HG03342 (cell line): ENCODE measurements at regions not wholly inside any gene's neighbourhood (a gene's known extent, or its start where the extent isn't known, plus 50 kb on each side); places are given as distances from the start of the nearest gene placed in this dataset.

Experiments used
- ATAC-seq: cut with Tn5 transposase; IDR thresholded peaks from one replicate; pipeline ENCODE4 v1.9.1; 2021; ENCODE audit warnings: mild to moderate bottlenecking, moderate library complexity; ENCODE audit not compliant: unreplicated experiment

DNA sequence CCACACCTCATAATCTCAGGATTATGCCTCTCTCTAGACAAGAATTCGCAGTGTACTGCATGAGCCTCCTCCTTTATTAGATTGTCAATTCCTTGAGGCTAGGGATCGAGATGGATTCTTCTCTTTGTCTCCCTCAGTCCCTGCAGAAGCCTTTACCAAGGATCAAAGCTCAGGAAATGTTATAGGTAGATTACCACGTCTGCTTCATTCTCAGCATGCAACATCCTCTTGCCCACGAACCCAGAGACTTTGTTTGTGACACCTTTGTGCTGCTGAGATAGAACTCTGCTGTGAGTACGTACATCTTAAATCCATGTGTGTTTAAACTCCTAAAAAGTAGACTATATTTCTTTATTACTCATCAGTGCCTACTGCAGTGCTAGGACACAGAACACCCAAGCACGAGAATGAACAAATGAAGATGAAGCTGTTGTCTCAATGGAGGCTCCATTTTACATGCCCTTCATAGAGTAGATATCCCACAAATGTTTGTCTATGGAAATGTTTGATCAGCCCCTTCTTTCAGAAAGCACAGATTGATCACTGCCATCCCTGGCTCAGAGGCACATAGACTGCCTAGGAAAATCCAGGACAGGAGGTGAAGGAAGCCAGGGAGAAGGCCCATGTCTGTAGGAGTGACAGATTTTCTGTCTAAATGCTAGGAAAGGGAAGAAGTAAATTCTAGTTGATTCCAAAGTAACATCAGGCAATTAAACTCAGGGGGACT lies 98.8 kb upstream of the KLHL29 start:
- ATAC-seq, result no peak

DNA sequence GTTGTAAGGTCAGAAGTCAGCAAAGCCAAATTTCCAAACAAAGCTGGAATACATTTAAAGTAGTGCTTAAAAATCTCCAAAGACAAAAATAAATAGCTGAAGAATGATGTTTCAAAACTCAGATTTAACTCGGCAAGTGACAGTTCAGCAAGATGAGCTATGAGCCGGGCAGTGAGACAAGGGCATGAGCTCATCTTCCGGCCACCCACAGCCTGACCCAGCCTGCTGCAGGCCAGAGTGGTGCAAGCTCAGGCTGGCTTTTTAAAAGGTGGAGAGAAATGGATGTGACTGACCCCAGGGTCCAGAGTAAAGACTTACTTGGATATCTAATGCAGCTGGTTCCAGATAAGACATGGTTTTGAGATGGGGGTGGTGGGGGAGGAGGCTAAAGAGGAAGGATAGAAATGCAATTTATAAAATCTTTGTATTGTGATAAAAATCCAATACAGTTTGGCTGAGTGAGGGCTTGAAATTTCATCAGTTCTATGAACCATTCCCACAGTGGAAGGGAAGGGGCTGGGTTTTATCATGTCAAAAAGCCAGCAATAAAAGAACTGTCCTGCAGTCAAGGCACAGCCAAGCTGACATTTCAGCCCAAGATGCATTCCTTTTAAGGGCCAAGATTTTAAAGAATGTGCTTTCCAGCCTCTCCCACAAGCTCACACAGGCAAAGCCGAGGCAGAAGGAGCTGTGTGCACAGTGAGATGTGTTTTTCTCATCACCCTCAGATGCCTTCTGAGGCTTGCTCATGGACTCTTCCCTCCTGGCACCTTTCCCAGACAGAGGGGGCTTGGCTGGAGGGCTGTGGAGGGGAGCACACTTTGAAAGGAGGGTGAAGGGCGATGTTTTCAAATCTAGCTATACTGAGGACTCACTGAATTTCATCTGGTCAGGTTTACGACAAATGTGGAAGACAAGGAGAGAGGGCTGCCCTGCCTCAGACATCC lies 97.9 kb upstream of the KLHL29 start:
- no peak for ATAC-seq

DNA sequence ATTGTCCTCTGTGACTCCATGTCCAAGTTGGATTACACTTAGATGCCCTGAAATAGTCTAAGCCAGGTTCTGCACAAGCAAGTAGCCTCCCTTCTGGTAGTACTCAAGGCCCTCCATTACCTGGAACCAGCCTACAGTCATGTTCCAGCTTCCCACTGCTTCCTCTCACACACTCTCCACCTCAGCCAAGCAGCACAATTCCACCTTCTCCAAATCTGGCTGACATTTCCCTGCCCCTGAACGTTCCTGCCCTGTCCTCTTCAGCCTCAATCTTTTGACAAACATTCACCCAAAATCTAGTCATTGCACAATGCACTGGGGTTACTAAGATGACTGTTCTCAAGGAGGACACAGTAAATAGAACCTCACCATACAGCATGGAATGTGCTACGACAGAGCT lies 95.3 kb upstream of the KLHL29 start:
- no peak for ATAC-seq

DNA sequence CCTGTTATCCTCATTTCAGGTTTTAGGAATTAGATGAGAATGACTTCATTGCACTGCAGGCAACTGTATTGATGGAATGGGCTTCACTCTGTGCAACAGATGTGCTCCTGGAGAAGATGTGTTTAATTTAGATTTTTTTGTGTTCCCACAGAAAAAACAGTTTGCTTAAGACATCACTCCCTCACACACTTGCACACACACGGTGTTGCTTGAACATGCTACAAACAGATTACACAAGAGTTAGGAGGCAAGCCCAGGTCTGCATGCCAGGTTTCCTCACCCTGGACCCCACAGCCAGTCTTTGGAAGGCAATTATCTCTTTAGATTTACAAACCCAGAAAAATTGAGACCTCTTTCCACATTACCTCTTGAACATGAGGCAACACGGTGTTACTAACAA lies 93.7 kb upstream of the KLHL29 start:
- no peak for ATAC-seq

DNA sequence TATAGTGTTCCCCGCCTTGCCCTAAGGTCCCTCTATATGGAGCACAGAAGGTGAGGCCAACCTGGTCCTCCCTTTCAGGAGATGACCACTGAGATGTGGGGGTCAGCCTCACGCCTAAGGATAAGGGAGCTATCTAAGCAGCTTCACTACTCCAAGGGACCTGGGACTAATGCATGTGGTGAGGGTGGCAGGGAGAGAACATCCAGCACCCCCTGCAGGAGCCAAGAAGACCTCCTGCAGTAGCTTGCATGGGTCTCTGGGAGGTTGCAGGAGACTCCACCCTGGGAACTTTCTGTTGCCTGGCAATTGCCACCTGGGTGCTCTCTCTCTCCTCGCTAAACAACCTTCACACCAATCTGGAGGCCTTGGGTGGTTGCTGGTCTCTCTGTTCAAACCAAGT lies 93.0 kb upstream of the KLHL29 start:
- ATAC-seq, result no peak

DNA sequence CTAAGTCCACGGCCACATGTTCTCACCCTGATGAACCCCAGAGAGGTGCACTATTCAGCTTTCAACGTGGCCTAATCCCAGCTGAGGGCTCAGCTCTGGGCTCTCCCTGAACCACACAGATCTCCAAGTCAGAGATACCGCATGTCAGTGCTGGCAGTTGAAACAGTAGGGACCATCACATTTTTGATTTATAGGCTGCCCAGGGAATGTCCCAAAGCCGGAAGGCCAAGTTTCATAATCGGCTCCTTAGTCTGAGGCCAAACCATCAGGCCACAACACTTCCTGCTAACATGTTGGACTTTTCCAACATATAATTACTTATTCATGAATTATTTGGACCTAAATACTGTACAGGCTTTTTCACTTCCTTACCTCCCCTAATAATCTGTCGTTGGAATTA lies 91.9 kb upstream of the KLHL29 start:
- no peak for ATAC-seq

DNA sequence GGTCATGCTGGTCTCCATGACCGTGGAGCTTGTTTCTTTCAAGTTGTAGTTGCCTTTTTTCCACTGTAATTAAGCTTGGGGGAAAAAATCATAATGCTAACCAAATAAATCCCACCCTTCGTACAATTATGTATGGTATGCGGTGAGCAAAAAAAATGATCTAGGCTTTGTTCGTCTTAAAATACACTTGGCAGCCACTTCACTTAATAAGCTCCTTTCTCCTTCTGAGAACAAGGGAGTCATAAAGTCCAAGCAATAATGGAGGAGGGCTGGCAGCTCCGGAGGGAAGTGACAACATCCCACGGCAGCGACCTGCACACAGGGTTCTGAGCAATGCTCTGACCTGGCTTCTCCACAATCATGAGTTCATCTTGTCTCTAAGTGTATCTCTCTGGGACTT lies 91.2 kb upstream of the KLHL29 start:
- no peak for ATAC-seq

DNA sequence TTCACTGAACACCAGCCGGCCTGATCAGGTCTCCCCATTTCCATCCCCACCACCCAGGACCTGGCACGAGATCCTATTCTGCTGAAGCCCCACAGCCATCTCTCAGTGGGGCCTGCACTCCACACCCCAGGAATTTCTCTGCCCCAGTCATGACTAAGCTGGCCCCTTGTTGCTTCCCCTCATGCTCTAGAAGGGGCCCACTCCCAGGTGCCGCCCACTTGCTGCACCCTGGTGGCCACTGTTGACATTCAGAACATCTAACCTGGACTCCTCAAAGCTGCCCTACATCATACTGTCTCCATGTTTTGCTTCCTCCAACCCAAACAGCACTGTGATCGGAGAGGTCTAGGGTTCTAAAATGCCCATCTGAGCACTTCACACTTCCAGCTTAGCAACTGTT lies 90.7 kb upstream of the KLHL29 start:
- no peak for ATAC-seq

DNA sequence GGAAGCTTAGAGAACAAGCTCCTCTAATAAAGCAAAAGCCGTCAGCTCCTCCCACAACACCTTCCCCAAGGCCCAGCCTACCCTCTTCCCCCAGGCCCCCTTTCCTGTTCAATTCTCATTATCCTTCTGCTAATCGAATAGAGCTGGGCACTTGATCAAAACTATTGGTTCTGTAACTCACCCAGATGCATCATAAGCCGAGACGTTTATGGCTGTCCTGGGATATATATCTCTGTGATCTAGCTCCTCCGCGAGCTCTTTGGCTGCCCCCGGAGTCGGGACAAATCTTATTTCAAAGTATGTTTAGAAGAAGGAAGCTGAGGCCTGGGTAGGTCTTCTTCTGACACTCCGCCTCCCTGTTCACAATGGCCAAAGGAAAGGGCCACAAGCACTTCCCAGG lies 88.3 kb upstream of the KLHL29 start:
- no peak for ATAC-seq

DNA sequence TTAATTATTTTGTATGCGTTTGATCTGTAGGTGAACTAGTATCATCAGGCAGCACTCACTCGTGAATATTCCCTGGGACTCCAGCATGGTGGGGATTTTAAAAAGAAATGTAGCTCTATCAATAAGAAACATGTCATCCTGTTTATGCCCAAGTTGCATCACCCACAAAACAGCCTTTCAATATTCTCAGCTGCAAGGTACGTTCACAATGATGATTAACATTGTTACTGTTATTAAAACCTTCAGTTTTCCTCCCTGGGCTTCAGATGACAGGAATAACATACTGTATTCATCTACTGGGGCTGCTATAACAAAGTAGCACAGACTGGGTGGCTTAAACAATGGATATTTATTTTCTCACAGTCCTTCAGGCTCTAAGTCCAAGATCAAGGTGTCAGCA lies 87.9 kb upstream of the KLHL29 start:
- no peak for ATAC-seq

DNA sequence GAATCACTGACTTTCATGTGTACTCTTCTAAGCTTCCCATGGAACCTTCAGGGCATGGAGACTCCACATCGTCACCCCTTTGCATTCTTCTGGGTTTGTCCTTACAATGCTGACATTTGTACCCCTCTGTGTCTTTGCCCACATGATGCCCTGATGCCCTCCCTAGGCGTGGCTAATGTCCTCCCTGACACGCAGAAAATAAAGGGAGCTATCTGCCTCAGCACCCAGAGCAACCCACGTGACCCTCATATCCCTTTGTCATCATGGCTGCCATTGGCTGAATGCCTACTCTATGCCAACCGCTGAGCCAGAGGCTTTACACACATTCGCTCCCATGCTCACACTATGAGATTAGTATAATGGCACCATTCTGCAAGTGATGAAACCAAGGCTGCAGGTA lies 86.4 kb upstream of the KLHL29 start:
- no peak for ATAC-seq

DNA sequence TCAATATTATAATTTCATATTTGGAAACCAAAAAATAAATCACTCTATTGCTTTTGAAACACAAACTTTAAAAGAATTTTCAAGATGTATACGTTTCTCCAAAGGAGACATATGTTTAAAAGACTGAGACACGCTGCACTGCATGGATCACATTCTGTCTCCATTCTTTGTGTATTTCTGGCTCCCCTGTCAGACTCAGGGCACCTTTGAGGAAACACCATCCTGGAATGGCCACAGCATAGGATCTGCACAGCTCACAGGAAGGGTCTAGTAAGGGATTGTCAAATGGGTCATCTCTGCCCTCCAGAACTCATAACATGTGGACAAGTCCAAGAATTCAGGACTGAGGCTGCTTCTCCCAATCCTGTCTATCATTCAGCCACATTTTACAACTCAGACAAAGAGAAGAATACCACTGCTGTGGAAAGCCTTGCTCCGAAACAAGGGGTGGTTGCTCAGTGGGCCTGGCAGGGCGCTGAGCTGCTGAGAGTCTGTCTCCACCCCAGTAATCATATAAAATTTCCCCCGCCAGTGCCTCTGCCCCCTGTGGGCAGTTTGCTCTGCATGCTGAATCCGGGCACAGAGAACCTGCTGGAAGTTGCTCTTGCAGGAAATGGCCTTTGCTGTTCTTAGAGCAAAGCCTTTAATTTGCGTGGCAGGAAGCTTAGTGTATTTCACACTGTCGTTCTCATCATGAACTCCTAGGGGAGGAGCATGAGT lies 85.3 kb upstream of the KLHL29 start:
- ATAC-seq, result no peak

DNA sequence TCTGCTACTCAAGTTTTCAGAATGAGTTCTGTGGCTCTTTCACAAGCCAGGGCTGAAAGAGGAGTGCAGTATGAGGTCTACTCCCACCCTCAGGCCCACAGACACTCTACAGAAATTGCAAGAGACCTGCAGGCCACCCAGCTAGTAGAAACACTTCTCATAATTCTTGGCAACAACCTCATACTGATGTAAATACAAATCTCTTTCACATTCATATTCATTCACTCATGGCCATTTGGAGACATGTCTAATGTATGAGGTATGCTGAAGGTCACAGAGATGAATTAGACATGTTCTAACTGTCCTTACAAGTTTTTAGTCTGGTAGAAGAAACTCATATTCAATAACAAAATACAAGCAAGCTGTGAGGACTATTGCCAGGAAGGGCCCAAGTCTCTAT lies 83.8 kb upstream of the KLHL29 start:
- ATAC-seq, result no peak

DNA sequence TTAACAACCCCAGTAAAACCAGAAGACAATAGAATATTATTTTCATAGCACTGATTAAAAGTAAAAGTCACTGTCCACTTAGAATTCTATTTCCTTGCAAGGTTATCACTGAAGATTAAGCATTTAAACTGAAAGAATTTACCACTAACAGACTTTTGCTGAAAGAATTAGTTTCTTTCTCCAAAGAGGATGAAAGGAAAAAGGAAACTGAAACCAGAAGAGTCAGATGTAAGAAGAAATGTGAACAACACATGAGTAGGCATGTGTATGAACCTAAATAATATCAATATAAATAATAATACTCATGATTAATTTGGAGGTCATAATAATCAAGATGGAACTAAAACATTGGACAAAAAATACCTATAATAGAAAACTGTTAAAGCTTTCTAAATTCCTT lies 82.4 kb upstream of the KLHL29 start:
- no peak for ATAC-seq

DNA sequence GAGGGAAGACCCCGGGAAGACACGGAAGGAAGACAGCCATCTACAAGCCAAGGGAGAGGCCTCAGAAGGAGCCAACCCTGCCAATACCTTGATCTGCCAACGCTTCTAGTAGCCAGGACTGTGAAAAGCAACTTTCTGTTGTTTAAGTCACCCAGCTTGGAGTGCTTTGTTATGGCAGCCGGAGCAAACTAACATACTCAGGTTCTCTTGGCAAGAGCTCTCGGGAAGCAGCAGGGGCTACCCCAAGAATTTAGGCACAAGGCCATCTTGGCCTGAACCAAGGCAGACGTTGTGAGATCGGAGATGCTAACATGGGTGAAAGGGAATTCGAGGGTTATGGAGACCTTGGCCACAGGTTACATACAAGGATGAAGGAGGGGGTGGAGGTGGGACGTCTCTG lies 78.6 kb upstream of the KLHL29 start:
- ATAC-seq, result no peak

DNA sequence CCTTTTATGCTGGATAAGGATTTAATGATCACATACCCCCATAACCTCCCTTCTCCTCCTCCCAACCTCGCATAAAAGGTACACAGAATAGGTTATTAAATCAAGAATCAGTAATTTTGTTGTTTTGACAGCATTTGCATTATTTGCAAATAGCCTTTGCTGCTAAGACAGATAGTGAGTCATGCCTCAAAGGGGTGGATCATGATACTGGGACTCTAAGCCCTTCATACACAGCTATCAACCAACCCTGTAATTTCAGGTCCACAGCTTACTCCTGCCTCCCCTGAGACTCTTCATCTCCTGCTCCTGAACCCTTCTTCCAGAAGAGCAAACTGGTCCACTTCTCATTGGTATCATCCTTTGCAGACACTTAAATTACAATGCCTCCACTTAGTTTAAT lies 73.8 kb upstream of the KLHL29 start:
- no peak for ATAC-seq

DNA sequence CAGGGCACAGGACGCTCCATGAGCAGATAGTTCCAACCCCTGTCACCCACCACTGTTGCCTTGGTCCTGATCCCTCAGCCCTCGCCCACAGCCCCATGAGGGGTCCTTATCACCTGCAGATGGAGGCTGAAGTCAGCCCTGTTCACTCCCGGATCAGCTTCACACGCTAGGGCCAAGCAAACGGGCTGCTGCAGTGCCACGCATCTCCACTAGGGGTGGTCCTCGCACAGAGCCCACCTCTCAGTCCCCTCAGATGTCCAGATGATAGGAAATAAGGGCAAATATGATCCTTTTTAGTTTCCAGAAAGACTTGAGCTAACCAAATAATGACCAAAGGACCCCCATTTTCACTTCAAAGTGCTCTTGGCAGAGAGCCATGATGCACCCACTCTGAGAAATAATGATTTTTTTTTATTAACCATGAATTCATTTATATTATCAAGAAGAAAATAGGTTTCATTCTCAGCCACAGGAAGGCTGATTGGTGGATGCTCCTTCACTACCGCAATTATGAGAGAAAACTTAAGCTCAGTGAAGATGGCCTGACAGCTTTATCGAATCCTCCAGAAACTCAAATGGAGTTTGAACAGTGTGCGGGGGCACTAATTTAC lies 71.9 kb upstream of the KLHL29 start:
- ATAC-seq, result peak; percentile 83

DNA sequence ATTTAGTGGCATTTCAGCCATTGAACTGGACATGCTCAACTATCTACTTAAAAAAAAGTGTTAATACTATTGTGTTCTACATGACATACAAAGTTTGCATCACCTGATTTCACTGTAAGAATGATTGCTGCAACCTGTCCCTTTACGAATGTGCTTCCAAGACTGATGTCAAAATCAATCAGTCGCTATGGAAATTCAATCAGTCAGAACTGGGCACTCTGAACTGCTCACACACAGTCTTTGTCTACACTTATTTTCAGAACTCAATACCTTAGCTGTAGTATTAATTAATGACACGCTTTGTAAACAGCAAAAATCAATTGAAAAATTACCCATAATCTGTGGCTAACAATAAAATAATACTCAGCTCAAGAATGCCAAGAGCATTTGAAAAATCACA lies 70.3 kb upstream of the KLHL29 start:
- ATAC-seq, result no peak

DNA sequence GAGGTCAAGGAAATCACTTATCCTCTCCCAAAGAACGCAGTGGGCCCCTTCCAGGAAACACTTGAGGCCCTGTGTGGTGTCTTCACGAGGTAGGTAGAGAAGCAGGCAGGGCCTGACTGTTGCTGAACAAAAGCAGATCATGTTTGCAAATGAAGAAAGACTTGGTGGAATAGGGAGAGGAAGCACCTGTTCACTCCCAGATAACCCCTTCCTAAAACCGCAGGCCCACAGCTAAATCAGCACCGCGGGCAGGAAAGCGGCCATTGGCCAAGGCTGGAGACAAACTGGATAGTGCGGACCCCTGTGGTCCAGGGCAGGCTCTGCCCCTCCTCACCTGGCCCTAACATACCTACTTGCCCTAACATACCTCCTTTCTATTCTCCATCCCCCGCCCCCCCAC lies 64.9 kb upstream of the KLHL29 start:
- ATAC-seq, result no peak

DNA sequence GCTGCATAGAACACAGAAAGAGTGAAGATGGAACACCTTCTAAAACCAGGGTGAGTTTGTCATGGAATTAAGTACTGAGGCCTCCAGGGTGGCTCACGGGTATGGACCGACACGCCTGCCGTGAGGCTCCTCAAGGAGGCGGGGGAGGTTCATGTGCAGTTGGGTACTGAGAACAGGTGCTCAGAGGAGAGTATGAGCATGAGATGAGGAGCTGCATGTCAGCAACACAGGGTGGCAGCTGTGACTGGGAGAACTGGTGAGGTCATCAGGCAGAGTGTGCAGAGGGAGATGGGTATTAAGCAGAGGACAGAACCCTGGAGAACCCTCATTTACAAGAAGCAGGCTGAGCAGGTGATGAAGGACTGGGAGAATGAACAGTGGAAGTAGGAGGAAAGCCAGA lies 63.2 kb upstream of the KLHL29 start:
- no peak for ATAC-seq

DNA sequence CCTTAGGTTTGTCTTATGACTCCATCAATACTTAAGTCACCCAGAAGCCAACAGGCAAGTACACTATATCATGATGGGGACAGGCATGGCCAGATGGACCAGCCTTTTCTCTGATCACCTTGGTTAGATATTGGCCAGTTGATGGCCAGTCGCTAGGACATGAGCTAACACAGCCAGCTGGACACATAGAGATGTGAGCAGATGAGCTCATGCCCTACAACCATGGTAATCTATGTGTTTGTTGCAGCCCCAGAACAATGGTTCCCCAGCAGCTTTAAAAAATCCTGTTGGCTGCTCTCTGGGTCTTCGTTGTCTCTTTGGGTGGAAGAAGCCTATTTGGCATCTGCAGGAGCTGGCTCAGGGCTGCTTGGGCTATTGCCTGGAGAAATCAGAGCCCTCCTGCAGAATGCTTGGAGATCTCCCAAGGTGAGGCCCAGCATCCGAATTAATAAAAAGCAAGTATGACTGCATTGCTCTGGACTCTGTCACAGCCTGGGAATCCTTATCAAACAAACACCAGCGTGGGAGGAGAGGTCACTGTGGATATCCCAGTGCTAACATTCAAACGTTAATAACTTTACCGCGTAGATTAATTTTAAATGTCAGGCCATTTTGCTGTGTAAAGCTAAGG lies 62.3 kb upstream of the KLHL29 start:
- ATAC-seq, result no peak
